Lung (tissue), 11 donors: ENCODE measurements at regions not wholly inside any gene's neighbourhood (a gene's known extent, or its start where the extent isn't known, plus 50 kb on each side); places are given as distances from the start of the nearest gene placed in this dataset.

ENCODE experiments used
- ATAC-seq: fragments of 200-7000 bp; cut with Tn5 transposase; one replicate; pipeline ENCODE4 v1.9.1; 2020; ENCODE audit warnings: moderate number of reproducible peaks; ENCODE audit not compliant: insufficient read depth, low FRiP score
- DNase-seq, 3 donors: peaks; one replicate each; pipeline ENCODE4 v3.0.0-alpha.2; 2013 to 2017
- H3K27ac ChIP-seq, 2 donors: one replicate each; pipeline ENCODE4 v1.5.1; 2013; ENCODE audit warnings: mild to moderate bottlenecking in 2 of 2, moderate library complexity in 2 of 2, control low read depth in 1 of 2, inconsistent platforms in 1 of 2, low read depth in 1 of 2, low read length in 1 of 2
- H3K27me3 ChIP-seq, 3 donors: one replicate each; pipeline ENCODE4 v1.5.1; 2013; ENCODE audit warnings: low read length in 2 of 3; ENCODE audit not compliant: control insufficient read depth in 3 of 3, insufficient read depth in 3 of 3
- H3K36me3 ChIP-seq, 4 donors: one replicate each; pipeline ENCODE4 v1.5.1; 2013; ENCODE audit warnings: low read length in 4 of 4, mild to moderate bottlenecking in 1 of 4, moderate library complexity in 1 of 4; ENCODE audit not compliant: control insufficient read depth in 4 of 4, insufficient read depth in 4 of 4
- H3K4me1 ChIP-seq, 5 donors: one replicate each; pipeline ENCODE4 v1.5.1; 2013; ENCODE audit warnings: low read length in 5 of 5, mild to moderate bottlenecking in 2 of 5, moderate library complexity in 1 of 5; ENCODE audit not compliant: control insufficient read depth in 5 of 5, insufficient read depth in 5 of 5
- H3K4me3 ChIP-seq: one replicate; pipeline ENCODE4 v1.5.1; 2013; ENCODE audit warnings: mild to moderate bottlenecking, control low read depth, moderate library complexity
- H3K9ac ChIP-seq, 2 donors: one replicate each; pipeline ENCODE4 v1.5.1; 2013; ENCODE audit warnings: low read length in 2 of 2, control low read depth in 1 of 2; ENCODE audit not compliant: insufficient read depth in 1 of 2
- H3K9me3 ChIP-seq, 4 donors: one replicate each; pipeline ENCODE4 v1.5.1; 2013; ENCODE audit warnings: low read length in 3 of 4, mild to moderate bottlenecking in 1 of 4, moderate library complexity in 1 of 4; ENCODE audit not compliant: control insufficient read depth in 4 of 4, insufficient read depth in 3 of 4
- WGBS, 2 donors: extraction: QIAGEN DNeasy Blood & Tissue Kit; methylation state at CpG; one replicate each; pipeline ENCODE4 v1.1.7; 2013; 5-methylcytosine and 5-hydroxymethylcytosine counted together
- TF ChIP-seq, protein P1 (sequence below): IDR thresholded peaks from 2 replicates; pipeline ENCODE4 v1.5.1; 2012; ENCODE audit warnings: mild to moderate bottlenecking; ENCODE audit errors: control extremely low read depth, extremely low read depth
- donor health status: control.
- donor health status: control.
- donor health status: Bipolar disorder and iron deficiency.
- donor health status: healthy.
- donor health status: DM: yes; HTN: yes; CAD: no.

DNA sequence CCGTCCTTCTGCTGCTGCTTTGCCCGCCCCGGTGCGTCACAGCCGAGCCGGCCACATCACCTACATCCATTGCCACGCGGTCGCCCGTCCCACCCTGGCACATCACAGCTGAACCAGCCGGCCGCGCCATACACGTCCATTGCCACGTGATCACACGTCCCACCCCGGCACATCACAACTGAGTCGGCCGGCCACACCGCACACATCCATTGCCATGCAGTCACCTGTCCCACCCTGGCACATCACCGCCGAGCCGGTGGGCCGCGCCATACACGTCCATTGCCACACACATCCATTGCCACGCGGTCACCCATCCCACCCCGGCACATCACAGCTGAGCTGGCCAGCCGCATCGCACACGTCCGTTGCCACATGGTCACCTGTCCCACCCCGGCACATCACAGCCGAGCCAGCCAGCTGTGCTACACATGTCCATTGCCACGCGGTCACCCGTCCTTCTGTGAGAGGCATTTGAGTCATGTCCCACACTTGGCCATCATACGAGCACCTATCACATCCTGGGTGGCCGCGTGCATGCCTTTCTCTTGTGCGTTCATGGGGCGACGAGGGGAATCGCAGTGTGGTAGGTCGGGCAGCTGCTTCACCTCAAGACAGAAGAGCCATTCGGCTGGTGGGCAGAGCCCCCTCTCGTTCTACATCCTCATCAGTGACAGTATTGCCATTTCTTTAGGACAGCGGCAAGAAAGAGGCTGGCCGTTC is 58.6 kb downstream of the JAKMIP3 start:
- WGBS, 2 donors: 92 to 94% methylated on average over 50 of the region's 50 CpGs
- no peak for DNase-seq
- H3K4me1 ChIP-seq: no peaks in the 10 kb centered on the region
- no peak overlapping the region for H3K4me3 ChIP-seq
- no peak overlapping the region for H3K9ac ChIP-seq
- peaks cover 0 to 11% (median 0%) of the 10 kb centered on the region in 3 donors for H3K27me3 ChIP-seq
- ATAC-seq: no peak
- H3K27ac ChIP-seq: no peak overlapping the region
- no peaks in the 10 kb centered on the region for H3K9me3 ChIP-seq
- no peaks in the 10 kb centered on the region for H3K36me3 ChIP-seq
- TF ChIP-seq, protein P1, sequence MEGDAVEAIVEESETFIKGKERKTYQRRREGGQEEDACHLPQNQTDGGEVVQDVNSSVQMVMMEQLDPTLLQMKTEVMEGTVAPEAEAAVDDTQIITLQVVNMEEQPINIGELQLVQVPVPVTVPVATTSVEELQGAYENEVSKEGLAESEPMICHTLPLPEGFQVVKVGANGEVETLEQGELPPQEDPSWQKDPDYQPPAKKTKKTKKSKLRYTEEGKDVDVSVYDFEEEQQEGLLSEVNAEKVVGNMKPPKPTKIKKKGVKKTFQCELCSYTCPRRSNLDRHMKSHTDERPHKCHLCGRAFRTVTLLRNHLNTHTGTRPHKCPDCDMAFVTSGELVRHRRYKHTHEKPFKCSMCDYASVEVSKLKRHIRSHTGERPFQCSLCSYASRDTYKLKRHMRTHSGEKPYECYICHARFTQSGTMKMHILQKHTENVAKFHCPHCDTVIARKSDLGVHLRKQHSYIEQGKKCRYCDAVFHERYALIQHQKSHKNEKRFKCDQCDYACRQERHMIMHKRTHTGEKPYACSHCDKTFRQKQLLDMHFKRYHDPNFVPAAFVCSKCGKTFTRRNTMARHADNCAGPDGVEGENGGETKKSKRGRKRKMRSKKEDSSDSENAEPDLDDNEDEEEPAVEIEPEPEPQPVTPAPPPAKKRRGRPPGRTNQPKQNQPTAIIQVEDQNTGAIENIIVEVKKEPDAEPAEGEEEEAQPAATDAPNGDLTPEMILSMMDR: no peak

DNA sequence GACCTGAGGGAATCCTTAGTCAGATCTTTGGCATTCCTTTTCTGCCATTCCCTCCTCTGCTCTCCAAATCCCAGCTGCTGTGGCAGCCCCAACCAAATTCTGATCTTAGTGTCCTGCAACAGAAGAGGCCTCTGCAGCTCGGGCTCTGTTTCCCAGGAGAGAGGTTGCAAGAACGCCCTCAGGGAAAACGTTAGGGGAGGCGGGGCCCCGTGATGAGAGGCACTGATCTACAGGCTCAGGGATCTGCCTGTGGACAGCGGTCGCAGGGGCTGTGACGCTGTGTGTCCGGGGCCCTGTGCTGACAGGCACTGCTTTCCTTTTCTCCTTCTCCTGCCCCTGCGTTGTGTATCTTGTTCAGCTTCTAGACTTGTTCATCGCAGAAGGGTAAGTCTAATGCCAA is 57.3 kb upstream of the DPYSL4 start:
- H3K27ac ChIP-seq: no peak overlapping the region
- no peak for DNase-seq
- no peak overlapping the region for H3K9ac ChIP-seq
- 59 to 60% methylated on average over 11 of the region's 11 CpGs for WGBS, 2 donors
- H3K9me3 ChIP-seq: peaks cover 0 to 2% (median 0%) of the 10 kb centered on the region in 4 donors
- TF ChIP-seq, protein P1: no peak
- no peak overlapping the region for H3K4me3 ChIP-seq
- H3K36me3 ChIP-seq: no peaks in the 10 kb centered on the region
- peaks cover 0 to 8% (median 0%) of the 10 kb centered on the region in 5 donors for H3K4me1 ChIP-seq
- no peak for ATAC-seq
- peaks cover 0 to 9% (median 0%) of the 10 kb centered on the region in 3 donors for H3K27me3 ChIP-seq

DNA sequence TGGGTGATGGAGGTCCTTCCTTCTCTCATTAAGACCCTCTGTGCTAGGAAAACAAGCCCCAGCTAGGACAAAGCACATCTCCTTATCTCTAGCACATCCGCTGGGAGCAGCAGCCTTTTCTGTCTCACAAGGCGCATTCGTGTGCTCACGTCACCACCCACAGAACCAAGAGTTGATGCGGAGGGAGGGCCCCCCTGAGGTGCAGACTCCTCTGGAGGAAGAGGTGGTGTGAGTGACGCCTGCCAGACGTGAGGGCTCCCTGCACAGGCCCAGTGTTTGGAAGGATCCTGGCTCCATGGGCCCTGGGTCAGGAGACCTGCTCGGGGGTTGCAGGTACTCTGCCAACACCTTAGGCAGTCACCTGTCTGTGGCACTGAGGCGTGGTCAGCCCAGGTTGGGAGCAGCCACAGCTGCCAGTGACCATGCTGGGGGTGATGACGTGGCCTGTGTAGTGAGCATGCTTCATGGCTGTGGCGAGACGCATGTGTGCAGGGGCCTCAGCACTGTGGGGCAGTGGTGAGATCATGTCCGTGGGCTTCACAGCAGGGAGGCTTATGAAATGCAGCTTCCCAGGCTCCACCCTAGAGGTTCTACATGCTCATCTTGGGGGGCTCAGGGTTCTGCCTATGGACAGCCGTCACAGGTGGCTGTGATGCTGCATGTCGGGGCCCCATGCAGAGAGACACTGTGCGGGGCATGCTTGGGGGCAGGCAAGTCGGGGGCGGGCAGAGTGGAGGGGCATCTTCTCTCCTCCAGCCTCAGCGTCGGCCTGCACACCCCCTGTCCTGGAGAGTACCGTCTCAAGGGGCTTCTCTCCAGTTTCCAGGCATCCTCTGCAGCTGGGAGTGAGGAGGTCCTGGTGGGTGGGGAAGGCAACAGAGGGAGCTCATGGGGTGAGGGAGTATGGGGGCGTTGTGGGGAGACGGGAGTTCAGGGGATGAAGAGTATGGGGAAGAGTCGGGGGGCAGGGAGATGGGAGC is 56.2 kb upstream of the DPYSL4 start:
- no peak overlapping the region for H3K27ac ChIP-seq
- peaks cover 0 to 2% (median 0%) of the 10 kb centered on the region in 4 donors for H3K9me3 ChIP-seq
- no peaks in the 10 kb centered on the region for H3K36me3 ChIP-seq
- no peak overlapping the region for H3K4me3 ChIP-seq
- peaks cover 0 to 10% (median 0%) of the 10 kb centered on the region in 3 donors for H3K27me3 ChIP-seq
- TF ChIP-seq, protein P1: no peak
- peaks cover 0 to 8% (median 0%) of the 10 kb centered on the region in 5 donors for H3K4me1 ChIP-seq
- no peak overlapping the region for H3K9ac ChIP-seq
- DNase-seq: no peak
- no peak for ATAC-seq
- 81 to 86% methylated on average over 24 of the region's 24 CpGs for WGBS, 2 donors
